GM21529 (cell line): ENCODE measurements at regions not wholly inside any gene's neighbourhood (a gene's known extent, or its start where the extent isn't known, plus 50 kb on each side); places are given as distances from the start of the nearest gene placed in this dataset.
"Not testable (repeated sequence)": the region's sequence is repeated elsewhere in the genome, so short reads cannot be mapped to it uniquely, and the experiment has no call there.

Source experiments
- ATAC-seq: cut with Tn5 transposase; IDR thresholded peaks from one replicate; pipeline ENCODE4 v1.9.1; 2021; ENCODE audit not compliant: unreplicated experiment

DNA sequence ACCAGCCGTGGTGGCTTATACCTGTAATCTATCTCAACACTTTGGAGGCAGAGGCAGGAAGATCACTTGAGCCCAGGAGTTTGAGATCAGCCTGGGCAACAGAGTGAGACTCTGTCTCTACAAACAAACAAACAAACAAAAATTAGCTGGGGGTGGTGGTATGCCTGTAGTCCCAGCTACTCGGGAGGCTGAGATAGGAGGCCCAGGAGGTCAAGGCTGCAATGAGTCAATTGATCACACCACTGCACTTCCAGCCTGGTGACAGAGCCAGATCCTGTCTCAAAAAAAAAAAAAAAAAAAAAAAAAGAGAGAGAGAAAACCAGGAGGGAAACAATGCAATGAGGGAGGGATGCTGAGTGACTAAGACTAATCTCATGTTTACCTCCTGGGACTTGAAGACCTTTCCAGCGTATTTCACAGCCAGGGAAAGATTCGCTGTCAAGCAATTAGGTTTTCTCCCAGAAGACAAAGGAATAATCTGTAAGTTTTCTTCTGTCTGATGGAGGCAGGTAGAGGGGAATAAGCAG lies 51.1 kb upstream of the MIER3 start:
- ATAC-seq, result no peak

DNA sequence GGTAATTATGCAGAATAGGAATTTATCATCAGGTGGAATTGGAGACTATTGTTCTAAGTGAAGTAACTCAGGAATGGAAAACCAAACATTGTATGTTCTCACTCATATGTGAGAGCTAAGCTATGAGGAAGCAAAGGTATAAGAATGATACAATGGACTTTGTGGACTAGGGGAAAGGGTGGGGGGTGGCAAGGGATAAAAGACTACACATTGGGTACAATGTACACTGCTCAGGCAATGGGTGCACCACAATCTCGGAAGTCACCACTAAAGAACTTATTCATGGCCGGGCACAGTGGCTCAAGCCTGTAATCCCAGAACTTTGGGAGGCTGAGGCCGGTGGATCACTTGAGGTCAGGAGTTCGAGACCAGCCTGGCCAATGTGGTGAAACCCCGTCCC lies 51.6 kb upstream of the MIER3 start:
- ATAC-seq, result not testable (repeated sequence)

DNA sequence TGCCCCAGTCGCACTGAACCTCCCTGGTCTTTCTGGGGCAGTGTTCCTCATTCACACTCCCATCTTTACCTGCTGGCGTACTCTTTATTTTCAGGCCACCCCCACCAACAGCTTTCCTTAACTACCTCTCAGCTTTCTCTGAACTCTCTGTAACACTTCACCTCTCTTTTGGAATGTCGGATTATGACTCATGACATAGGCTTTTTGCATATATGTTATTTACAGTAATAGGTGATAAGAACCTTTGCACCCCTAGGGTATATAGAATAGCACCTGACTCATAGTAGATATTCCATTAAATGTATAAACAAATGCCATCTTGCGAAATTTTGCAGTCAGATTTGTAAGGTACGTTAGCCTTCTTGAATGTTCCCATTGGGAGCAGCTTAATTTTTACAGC lies 52.9 kb upstream of the MIER3 start:
- no peak for ATAC-seq

DNA sequence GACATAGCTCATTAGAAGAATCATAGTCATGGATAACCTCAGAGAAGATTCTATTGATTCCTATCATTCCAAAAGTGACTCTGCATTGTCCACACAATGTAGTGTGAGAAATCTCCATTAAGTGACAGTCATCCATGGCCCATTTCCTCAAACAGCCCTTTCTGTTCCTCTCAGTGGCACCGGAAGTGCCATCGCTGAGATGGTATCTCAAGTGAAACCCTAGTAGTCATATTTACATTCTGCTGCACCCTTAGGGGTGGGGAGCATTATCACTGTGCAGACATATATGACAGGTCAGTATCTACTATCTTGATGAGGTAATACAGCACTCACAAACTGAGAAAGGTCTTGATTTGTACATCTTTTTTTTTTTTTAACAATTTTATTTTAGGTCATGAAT lies 55.4 kb upstream of the MIER3 start:
- ATAC-seq, result peak; percentile 66

DNA sequence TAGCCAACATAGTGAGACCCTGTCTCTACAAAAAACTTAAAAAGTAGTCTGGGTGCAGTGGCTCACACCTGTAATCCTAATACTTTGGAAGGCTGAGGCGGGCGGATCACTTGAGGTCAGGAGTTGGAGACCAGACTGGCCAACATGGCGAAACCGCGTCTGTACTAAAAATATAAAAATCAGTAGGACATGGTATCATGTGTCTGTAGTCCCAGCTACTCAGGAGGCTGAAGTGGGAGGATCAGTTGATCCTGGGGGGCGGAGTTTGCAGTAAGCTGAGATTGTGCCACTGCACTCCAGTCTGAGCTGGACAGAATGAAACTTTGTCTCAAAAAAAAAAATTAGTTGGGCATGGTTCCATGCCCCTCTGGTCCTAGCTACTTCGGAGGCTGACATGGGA lies 57.9 kb upstream of the MIER3 start:
- ATAC-seq, result no peak

DNA sequence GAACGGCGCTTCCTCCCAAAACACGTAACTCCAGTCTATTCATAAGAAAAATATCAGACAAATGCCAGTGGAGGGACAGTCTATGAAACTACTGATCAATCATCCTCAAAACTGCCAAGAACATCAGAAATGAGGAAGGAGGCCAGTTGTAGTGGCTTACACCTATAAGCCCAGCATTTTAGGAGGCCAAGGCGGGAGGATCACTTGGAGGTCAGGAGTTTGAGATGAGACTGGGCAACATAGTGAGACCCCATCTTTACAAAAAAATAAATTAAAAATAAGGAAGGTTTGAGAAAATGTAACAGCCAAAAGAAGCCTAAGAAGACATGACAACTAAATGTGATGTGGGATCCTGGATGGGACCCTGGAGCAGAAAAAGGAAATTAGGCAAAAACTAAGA lies 58.9 kb upstream of the MIER3 start:
- ATAC-seq, result no peak

DNA sequence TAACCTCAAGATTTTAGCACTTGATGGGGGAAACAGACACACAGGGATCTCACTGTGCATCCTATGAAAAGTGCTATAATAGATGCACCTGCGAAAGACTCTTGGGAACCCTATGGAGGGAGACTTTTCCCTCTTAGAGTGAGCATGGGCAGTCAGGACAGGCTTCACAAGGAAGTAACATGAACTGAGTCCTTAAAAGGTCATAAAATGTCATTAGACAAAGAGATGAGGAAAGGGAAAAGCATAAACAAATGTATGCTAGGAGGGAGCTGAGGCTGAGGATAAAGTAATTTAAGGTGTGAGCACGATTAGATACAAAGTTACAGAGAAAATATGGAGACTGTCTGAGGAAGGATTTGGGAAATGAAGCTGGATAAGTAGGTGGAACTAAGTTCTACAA lies 60.6 kb upstream of the MIER3 start:
- ATAC-seq, result no peak

DNA sequence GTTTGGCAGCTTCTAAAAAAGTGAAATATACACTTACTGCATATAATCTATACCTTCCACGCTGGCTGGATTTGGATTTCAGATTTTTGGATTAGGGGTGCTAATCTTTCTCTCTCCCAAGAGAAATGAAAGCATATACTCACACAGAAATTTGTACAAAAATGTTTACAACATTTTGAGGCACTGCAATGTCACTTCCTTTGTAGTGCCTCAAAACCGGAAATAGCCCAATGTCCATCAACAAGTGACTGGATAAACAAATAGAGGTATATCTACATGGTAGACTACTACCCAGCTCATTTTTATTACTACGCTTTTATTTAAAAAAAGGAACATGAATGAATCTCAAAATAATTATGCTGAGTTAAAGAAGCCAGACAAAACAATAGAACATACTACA lies 74.0 kb upstream of the MIER3 start:
- no peak for ATAC-seq

DNA sequence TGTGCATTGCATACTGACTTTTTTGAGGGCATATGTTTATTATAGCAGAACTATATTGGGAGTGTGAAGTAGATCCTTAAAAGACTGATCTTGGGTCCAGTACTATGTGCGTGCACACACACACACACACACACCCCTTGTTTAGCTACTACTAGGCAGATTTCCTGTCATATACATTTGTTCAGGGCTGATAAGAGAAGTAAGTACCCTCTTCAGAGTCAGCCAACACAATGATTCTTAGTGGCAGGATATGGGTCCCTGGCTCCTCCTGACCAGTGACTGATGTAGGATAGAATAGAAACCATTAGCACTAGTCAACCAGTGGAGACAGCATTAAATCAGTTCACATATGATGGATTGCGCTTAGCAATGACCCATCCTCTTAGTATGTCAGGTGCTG lies 76.2 kb upstream of the MIER3 start:
- no peak for ATAC-seq

DNA sequence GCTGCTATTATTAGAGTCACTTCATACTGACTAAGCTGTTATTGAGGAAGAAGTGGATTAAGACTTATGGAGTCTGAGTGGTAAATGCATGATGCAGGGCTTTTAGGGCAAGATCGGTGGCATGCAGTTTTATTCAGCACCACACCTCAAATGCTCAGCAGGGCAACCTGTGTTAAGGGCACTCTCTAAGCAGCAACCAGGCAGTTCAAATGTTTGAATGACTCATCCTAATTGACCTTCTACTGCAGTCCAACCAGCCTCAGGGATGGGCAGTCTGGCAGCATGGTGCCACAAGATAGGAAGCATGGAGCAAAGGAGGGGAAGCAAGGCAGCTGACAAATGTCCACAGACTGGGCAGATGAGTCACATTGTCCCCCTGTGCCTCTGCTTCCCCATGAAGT lies 80.2 kb upstream of the MIER3 start:
- ATAC-seq, result no peak

DNA sequence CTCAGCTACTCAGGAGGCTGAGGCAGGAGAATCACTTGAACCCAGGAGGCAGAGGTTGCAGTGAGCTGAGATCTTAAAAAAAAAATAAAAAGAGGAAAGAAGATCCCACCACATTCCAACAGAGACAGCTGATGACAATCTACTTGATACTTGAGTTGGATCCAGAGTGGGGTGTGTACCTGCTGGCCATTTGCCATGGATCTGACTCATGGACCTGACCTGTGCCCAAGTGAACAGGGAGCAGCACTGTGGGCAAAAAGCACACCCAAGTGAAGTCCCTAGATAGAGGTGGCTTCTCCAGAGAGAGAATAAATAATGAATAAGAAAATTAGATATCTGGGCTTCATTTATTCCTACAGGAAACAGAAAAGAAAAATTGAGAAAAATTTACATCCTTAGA lies 81.2 kb upstream of the MIER3 start:
- no peak for ATAC-seq

DNA sequence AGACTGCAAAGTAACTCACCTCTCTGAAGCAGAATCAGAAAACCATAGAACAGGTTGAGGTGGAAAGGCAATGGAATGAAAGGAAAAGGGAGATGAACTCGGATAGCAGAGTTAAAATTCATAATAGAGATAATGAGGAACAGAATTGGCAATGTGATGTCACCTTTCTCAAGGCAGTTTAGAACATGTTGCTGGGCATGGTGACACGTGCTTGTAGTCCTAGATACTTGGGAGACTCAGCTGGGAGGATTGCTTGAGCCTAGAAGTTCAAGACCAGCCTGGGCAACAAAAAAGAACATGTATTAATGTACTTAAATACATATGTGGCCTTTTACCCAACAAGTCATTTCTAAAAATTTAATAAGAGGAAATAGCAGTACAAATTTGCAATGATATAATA lies 81.6 kb upstream of the MIER3 start:
- ATAC-seq, result no peak

DNA sequence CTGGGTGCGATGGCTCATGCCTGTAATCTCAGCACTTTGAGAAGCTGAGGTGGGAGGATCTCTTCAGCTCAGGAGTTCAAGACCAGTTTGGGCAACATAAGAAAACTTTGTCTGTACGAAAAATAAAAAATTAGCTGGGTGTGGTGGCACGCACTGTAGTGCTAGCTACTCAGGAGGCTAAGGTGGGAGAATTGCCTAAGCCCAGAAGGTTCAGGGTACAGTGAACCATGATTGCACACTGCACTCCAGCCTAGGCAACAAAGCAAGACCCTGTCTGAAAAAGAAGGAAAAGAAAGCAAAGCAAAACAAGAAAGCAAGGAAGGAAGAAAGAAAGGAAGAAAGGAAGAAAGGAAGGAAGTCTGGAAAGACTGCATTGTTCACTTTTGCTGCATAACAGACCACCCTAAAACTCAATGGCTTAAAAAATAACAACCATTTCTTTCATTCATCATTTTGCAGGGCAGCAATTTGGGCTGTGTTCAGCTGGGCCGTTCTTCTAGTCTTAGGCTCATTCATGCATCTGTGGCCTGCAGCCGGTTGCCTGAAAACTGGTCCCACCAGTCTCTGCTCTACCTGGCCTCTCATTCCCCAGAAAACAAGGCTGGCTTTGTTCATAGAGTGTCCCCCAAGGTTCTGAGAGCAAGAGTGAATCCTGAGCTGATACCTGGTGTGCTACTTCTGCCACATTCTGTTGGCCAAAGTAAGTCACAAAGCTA lies 82.4 kb upstream of the MIER3 start:
- ATAC-seq, result no peak

DNA sequence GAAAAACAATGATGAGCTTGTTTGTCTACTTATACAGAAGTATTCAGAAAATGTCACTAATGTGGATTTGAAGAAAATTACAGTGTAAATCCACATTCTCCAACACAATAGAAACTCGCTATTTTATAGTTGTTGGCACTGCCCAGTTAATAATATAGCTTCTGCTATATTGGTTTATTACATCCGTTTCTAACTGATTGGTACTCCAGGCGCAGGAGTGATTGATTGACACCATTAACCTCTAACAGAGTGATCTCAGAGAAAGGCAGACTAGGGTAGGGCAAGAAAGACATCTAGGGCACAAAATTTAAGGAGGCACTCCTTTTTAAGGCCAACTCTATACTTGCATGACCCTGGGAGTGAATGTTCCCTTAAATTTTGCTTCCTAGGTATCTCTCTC lies 84.0 kb upstream of the MIER3 start:
- ATAC-seq, result no peak

DNA sequence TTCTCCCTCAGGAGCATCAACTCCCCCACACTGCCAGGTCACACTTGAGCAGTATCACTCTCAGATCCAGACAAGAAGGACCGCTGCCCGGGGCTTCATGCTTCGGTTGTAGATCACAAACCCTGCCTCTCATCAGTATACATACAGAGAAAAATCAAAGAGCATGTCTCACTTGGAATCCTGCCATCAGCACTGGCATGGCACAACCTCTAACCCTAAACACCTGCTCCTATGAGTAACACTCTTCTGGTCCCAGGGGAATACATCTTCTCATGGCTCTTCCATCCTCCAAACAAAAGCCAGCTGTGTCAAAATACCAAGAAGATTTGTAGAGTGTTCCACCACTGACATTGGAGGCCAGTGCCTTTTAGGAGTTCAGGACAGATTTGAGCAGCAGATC lies 84.8 kb upstream of the MIER3 start:
- ATAC-seq, result no peak

DNA sequence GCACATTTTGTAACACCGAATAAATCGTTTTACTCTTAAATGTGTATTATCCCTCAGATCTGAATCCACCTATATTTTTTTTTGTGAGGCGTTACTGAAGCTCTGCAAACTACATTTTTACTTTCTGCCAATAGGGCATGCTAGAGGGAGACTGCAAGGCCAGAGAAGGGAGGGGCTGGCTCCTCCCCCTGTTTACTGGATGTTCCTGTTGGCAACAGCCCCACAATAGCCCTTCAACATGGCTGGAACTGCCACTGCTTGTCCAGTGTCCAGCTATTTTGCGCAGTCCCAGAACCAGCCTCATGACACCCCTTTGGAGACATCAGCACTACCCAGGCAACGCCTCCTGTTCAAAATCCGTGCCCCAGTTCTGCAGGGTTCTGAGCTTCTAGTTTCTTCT lies 85.4 kb upstream of the MIER3 start:
- ATAC-seq, result no peak

DNA sequence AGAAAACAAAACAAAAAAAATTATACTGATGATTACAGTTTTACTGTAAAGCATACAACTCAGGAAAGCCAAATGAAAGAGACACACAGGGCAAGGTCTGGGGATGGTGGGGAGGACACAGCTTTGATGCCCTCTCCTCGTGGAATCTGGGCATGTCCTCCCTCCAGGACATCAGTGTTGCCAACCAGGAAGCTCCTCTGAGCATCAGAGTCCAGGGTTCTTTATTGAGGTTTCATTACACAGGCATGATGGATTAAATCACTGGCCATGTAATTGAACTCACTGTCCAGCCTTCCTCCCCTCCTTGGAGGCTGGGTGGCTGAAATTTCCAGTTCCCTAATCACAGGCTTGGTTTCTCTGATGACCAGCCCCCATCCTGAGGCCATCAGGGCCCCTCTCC lies 89.6 kb upstream of the MIER3 start:
- ATAC-seq, result no peak

DNA sequence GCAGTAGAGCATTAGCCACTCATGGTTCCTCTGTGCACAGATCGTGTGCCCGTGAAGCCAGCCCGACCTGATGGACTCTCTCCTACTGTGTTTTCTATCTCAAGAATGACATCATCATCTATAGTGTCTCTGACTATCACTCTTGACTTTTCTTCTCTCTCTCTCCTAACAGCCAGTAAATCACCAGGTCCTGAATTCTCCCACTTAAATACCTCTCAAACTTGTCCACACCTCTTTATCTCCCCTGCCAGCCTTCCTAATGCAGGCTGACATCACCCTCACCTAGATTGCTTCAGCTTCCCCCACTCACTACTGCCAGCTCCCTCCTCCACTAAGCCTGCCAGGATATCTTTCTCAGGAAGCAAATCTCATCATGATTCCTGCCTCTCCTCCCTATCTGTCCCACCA lies 90.6 kb upstream of the MIER3 start:
- no peak for ATAC-seq

DNA sequence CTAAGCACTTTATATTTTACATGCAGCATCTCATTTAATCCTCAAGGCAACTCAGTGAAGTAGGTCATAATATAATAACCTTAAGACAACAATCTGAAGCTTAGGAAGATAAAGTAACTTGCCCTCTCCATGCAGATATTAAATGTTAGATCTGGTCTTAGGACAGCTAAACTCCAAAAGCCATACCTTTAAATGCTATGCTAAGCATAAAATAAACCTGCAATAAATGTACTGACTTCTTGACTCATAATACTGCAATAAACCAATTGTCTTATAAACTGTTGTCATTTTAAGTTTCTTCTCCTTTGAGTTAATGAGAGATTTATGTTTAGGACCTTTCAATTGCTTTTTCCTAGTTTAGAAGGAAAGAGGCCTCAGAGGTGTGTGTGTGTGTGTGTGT lies 102.2 kb upstream of the MIER3 start:
- no peak for ATAC-seq

DNA sequence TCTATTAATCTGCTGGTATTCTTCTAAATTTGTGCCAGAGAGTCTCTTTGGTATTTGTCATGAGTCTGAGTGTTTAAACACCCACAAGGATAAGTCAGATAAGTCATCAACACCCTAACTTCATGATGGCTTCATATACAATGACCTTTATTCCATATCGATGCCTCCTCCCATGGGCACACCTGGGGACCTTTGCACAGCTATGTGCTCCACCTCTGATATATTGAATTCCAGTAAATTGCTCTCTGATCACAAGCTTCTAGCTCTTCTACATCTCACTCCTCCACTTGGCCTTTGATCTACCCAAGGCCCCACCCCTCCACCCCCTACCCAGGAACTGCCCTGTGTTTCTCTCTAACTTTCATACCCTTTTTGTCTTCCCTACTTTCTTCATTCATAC lies 102.7 kb upstream of the MIER3 start:
- no peak for ATAC-seq

DNA sequence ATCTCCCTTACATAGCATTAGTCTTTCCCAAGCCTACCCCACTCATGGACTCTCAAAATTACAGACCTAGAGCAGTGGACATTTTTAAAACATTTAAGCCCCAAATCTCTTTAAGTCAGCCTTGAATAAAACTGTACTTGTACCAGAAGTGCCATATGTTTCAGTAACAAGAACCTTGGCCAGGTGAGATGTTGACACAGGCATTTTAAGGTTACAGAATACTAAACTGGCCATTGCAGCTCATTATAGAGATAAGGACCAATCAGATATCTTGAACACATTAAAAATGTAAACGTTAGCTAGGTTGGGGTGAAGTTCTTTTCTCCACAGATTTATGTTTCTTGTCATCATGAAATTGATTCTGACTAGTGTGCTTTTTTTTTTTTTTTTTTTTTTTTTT lies 103.8 kb upstream of the MIER3 start:
- ATAC-seq, result no peak

DNA sequence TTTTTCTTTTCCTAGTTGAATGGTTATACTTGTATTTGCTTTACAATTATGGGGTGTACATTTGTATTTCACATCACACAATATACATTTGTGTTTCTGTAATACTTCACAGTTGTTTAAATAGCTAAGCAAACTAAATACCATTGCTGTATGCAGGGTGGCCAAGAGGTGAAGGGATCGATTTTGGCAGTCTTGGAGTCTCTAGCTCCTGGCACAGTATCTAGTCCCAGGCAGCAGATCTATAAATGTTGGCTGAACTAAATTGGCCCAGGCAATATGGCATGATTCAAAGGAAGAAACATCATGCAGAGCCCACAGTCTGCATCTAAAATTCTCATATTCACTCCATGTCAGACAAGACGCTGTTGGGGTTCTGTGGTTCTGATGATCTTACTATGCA lies 110.1 kb upstream of the GPBP1 start:
- no peak for ATAC-seq

DNA sequence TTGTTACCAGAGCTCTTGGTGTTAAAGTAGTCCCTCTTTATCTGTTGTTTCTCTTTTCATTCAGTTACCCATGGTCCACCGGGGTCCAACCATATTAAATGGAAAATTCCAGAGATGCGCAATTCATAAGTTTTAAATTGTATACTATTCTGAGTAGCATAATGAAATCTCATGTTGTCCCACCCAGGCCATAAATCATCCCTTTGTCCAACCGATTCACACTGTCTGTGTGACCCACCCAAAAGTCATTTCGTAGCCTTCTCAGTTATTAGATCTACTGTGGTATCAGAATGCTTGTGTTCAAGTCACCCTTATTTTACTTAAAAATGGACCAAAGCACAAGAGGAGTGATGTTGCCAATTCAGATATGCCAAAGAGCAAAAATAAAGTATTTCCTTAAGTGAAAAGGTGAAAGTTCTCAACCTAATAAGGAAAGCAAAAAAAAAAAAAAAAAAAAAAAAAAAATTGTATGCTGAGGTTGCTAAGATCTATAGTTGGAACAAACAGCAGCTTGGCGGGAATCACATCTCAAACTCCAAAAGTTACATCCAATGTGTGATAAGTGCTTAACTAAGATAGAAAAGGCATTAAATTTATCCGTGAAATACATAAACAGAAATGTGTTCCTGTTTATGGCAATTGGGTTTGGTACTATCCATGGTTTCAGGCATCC lies 106.8 kb upstream of the GPBP1 start:
- no peak for ATAC-seq
